Liver (tissue), 3 donors: ENCODE measurements at regions not wholly inside any gene's neighbourhood (a gene's known extent, or its start where the extent isn't known, plus 50 kb on each side); places are given as distances from the start of the nearest gene placed in this dataset.

Experiments used
- RAD21 ChIP-seq, 2 donors: IDR thresholded peaks; 2 replicates each; pipeline ENCODE4 v1.6.1; 2016; ENCODE audit warnings: antibody characterized with exemption in 2 of 2, mild to moderate bottlenecking in 2 of 2
- TF ChIP-seq, protein P1 (sequence below): fragments of 150-350 bp; IDR thresholded peaks from 2 replicates; pipeline ENCODE4 v1.5.1; 2017; ENCODE audit warnings: improper control_type of control experiment, low read depth, low read length; ENCODE audit not compliant: missing input control
- donor health status: healthy.
- donor health status: healthy.

DNA sequence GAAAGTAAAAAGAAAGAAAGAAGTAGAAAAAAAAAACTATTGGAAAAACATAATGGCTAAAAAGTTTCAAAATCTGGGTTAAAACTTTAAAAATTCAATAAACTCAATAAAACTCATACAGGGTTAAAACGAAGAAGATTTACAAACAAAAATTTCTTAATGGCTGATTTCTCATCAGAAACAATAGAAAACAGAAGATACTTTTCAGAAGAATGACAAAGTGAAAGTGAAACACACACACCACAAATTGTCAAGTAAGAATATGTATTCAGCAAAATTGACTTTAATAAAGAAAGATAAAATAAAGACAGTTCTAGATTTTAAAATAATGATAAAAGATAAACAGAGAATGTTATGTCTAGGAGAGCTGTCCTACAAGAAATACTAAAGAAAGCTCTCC, 618.9 kb upstream of the GJE1 start:
- TF ChIP-seq RAD21 (IDR thresholded peaks at IDR 0.05) = no peak
- TF ChIP-seq, protein P1, sequence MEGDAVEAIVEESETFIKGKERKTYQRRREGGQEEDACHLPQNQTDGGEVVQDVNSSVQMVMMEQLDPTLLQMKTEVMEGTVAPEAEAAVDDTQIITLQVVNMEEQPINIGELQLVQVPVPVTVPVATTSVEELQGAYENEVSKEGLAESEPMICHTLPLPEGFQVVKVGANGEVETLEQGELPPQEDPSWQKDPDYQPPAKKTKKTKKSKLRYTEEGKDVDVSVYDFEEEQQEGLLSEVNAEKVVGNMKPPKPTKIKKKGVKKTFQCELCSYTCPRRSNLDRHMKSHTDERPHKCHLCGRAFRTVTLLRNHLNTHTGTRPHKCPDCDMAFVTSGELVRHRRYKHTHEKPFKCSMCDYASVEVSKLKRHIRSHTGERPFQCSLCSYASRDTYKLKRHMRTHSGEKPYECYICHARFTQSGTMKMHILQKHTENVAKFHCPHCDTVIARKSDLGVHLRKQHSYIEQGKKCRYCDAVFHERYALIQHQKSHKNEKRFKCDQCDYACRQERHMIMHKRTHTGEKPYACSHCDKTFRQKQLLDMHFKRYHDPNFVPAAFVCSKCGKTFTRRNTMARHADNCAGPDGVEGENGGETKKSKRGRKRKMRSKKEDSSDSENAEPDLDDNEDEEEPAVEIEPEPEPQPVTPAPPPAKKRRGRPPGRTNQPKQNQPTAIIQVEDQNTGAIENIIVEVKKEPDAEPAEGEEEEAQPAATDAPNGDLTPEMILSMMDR = no peak
